HK-2 (cell line): ENCODE measurements at regions not wholly inside any gene's neighbourhood (a gene's known extent, or its start where the extent isn't known, plus 50 kb on each side); places are given as distances from the start of the nearest gene placed in this dataset.

ENCODE experiments used
- DNase-seq: peaks from one replicate; pipeline ENCODE4 v3.0.0-alpha.2; 2018; ENCODE audit not compliant: unreplicated experiment

DNA sequence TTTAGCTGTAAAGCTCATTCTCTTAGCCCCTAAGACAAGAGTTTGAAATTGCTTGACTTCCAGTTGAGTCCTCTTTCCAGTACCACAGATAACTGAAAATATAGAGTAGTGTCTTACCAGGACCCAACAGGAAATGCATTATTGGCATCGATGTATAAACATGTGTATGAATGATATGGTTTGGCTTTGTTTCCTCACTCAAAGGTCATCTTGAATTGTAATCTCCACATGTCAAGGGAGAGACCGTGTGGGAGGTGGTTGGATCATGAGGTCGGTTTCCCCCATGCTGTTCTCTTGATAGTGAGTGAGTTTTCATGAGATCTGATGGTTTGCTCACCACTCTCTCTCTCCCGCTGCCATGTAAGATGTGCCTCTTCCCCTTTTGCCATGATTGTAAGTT, 745.0 kb downstream of the TMEM182 start:
- no peak for DNase-seq

DNA sequence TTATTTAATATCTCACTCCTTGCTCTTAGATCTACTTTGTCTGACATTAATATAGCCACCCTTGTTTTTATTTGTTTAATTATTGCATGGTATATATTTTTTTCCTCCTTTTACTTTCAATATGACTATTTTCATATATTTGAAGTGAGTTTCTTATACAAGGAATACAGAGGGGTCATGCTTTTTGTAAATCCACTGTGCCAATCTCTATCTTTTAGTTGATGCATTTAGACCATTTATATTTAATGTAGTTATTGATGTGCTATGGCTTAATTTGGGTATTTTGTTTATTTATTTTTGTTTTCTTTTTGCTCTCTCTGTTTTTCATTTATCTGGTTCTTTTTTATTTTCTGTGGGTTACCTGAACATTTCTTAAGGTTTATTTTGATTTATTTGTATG, 750.6 kb downstream of the TMEM182 start:
- no peak for DNase-seq

DNA sequence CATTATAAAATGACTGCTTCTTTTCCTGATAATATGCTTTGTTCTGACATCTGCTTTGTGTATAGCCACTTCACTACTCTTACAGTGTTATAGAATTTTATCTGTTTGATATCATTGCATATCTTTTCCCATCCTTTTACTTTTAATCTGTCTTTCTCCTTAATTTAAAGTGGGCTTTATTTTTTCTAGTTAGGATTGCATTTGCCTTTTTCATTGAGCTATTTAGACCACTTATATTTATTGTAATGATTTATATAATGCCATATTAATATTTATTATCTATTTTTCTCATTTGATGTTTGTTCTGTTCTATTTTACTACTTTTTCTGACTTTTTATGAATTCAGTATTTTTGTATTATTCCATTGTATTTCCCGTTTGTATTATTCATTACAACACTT, 758.7 kb downstream of the TMEM182 start:
- no peak for DNase-seq

DNA sequence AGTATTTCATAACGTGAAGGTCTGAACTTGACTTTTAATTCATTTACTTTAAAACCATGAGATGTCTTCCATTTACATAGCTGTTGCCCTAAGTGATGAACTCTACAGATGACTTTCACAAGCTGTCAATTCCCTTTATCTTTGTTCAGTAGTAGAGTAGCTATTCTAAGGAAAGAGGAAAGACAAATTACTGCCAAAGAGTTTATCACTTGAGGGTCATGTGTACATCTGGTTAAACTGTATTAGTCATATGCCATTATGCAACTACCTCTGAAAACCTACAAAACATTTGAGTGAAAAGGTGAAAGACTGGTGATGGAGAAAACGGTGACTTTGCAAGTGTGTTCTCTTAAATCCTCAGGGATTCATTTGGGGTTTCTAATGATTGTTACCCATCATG, 763.9 kb downstream of the TMEM182 start:
- no peak for DNase-seq

DNA sequence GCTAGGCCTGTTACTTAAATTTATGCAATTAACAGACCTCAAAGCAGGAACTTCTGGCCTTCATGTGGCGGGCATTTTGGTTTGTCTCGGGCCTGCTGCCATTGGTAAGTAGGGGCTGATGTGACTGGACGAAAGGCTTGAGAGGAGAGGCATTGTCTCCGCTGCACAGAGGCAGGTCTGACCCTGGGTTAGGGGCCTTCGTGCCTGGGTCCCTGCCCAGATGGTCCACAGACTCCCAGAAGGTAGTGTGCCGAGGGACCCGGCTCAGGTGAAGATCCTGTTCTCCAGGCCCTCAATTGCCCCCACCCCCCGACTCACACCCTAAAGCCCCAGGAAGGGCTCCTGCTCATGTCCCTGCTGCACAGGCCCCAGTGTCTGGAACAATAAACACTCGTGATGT, 764.9 kb downstream of the TMEM182 start:
- DNase-seq: no peak

DNA sequence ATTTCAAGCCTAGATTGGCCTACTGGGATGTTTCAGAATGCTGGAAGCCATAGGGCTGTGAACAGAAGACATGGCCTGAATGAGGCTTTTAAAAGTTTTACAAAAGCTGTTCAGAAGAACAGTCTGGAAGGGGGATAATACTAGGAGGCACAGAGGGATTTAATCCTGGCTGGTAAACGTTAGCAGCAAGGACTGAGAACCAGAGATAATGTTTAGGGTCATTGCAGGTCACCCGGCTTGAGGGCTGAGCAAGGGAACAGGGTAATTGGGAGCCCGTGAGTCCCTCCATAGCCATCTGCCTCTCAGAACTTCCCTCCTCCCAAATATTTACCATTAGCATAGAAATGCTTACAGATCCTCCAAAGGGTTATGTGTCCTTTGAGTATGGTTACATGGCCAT, 765.4 kb downstream of the TMEM182 start:
- DNase-seq: no peak

DNA sequence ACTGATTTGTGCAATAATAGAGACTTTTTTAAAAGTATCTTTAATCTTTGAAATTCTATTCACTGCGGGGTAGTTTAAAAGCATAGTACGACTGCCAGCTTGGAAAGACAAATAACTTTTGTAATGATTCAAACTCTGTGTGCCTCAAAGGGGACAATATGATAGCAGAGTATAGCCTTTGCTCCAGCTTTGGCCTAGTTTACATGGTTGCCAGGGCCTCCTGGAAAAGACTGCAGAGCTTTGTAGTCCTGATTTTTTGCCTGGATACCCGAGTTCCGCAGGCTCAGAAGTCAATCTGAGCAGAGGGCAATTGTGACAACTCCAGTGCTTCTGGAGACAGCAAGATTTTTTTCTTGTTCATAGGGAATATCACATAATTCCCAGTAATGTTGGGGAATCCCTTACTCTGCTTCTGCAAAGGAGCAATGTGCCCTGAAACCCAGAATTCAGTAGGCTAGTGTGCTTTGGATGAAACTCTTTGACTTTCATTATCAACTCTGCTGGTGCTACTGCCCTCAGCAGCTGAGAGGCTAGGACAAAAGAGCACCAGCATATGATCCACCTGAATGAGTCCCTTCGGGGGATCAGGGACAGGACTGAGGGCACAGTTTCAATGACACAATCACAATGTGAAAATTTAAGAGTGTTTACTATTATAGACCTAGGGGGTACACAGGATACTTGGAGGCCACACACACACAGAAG, 768.1 kb downstream of the TMEM182 start:
- no peak for DNase-seq

DNA sequence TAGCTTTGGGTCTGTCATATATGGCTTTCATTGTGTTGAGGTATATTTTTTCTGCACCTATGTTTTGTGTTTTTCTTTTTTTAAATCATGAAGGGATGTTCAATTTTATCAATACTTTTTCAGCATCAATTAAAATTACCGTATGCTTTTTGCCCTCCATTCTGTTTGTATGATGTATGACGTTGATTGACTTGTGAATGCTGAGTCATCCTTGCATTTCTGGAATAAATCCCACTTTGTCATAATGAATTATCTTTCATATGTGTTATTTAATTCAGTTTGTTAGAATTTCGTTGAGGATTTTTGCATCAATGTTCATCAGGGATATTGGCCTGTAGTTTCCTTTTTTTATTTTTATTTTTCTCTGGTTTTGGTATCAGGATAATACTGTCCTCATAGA, 790.9 kb downstream of the TMEM182 start:
- DNase-seq: no peak

DNA sequence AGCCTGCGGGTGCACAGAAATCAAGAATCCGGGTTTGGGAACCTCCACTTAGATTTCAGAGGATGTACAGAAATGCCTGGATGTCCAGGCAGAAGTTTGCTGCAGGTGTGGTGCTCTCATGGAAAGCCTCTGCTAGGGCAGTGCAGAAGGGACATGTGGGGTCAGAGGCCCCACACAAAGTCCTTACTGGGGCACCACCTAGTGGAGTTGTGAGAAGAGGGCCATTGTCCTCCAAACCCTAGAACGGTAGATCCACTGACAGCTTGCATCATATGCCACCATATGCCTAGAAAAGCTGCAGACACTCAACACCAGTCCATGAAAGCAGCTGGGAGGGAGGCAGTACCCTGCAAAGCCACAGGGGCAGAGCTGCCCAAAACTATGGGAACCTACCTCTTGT, 833.0 kb downstream of the TMEM182 start:
- DNase-seq: no peak

DNA sequence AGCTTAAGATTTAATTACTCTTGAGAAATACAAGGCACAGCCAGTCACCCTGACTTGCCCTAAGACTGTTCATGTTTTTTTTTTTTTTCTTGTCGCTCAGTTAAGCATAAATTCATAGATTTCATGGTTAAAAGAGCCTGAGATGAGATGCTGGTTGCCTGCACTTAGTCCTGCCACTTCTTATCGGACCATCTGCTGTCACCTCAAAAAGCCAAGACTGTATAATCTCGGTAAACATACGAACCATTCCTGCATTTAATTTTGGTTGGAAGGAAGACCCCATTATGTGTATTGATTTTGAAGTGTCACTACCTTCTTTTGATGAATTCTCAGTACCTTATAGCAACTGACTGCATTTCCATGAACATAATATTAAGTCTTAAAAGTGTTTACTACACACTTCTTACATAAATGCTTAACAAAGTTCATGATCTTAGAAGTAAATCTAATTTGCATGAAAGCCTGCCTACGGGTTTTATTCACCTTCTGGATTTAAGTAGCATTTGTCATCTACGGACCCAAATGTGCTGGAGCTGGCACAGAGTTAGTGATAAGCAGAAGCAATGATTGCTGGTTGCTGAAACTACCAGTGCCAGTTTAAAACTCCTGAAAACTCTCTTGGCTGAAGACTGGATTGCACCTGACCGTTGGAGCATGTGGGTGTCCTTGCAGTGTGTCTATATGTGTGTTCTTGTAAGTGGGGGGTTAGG, 843.4 kb downstream of the TMEM182 start:
- DNase-seq: no peak

DNA sequence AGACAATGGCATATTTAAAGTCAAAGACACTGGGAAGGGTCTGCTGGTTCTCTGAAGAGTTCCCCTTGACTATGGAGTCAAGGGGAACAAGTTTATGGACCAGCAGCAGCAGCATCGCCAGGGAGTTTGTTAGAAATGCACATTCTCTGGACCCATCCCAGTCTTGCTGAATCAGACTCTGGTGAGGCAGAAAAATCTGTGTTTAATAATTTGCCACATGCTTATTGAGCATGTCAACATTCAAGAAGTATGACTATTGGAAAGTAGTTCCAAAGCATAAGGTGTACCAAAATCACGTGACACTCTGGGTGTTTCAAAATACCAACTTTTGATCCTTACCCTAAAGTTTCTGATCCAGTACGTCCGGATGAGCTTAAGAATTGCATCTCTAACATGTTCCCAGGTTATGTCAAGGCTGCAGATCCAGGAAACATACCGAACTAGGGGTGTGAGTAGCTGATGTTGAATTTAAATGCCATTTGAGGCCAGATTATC, 853.8 kb downstream of the TMEM182 start:
- DNase-seq: no peak

DNA sequence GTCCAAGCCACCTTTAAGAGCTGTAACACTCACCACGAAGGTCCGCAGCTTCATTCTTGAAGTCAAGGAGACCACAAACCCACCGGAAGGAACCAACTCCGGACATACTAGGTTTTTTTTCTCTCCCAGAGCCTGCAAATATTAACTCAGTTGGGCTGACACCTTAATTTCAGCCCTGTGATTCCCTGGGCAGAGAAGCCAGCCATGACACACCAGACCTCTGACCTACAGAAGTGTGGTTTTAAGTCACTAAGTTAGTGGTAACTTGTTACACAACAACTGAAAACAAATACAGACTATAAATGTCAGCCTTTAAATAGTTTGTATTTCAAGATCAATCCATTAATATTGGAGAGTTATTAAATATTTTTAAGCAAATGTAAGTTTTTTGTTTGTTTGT, 855.1 kb downstream of the TMEM182 start:
- DNase-seq: peak; percentile 18

DNA sequence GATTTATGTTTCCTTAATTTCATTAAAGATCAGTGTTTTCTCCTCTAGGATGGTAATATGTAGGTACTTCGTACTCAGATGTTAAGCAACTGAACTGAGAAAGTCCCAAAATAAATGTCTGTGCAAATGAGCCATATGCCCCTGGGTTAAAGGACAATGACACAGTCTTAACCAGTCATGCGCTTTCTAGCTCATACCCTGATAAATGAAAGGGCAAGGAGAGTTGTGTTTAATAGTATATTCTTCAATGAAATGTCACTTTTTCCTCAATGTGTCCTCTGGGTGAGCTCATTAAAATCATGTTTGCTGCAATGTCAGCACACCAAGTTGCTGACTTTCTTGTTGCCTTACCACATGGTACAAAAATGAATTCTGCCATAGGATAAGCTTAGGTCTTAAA, 856.3 kb downstream of the TMEM182 start:
- no peak for DNase-seq

DNA sequence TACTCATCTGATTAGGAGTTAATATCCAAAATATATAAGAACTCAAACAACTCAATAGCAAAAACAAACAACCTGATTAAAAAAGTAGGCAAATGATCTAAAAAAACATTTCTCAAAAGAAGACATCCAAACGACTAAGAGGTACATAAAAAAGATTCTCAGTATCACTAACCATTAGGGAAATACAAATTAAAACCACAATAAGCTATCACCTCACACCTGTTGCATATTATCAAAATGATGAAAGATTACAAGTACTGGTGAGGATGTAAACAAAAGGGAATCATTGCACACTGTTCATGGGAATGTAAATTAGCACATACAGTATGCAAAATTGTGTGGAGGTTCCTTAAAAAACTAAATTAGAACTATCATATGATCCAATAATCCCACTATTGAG, 865.5 kb downstream of the TMEM182 start:
- DNase-seq: no peak

DNA sequence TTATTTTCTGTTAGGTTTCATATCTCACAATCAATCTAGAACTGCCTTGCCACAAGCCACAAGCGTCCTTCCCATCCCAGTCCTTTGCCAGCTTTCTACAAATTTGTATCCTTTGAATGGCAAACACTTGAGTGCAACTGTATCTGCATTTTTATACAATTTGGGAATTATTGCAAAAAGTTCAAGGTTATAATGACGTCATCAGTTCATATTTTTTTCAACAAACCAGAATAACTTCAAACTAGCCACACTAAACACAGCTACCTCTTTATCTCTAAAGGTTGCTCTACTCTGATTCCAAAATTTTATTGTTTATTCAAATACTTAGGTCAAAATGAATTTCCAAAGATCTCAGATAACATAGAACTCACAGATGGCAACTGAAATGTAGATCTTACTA, 877.1 kb downstream of the TMEM182 start:
- no peak for DNase-seq

DNA sequence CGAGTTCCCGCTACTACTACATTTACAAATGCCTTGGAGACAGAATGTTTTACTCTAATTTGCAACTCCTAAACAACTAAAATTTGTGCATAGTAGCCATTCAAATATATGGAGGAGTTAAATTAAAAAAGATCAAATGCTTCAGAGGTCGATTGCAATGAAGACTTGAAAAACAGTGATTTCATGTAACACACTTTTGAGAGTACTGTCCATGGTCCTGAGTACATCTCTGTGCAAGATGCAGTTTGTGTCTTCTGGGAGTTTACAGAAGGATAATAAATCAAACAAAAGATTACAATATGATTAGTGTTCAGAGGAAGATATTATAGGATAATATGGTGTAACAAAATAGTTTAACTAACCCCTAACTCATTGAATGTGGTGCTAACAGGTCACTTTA, 894.7 kb downstream of the TMEM182 start:
- DNase-seq: no peak

DNA sequence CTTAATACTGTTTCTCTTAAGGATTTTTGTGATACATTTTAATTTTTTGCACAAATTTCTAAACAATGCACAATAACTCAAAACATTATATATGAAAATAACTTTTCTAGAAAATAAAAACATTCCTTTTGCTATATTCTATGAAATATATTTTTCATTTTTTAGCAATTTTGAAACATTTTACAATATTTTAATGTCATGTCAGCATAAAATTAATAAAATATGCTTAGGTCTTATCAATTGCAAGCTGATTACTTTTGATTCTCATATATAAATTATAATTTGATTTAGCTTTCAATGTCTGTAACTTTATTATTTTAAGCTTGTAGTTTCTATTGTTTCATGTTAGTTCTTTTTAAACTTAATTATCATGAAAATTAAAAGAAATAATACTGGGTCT, 898.7 kb downstream of the TMEM182 start:
- no peak for DNase-seq

DNA sequence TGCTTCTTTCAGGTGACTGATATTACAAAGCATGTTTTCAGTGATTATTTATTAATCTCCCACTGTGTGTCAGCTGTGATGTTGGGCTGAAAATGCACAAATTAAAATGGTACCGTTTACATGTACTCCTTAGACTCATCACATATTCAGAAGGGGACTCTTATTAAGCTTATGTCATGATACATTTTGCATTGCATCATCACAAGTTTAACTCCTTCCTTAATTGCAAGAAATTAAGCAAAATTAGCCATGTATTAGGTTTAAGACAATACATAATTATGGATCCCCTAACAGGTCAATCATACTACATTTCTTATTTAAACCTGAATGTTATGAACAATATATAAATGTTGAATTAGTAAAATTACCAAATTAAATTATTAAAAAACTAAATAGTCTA, 899.1 kb downstream of the TMEM182 start:
- no peak for DNase-seq

DNA sequence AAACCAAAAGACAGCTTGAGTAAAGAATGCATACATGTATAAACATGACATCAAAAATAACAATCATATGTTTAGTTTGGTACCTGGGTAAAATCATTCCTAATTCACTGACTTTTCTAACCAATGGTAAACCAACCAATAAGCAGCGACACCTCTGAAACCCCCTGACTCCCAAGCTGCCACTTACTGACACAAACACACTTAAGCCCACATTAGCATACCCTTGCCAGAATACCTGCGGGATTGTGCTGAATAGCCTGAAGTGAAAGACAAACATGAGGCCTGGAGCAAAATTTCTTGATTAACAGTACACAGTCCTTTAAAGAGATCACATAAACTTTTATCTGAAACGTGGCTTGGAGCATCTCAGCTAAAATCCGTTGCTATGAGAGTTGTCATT, 902.9 kb downstream of the TMEM182 start:
- no peak for DNase-seq

DNA sequence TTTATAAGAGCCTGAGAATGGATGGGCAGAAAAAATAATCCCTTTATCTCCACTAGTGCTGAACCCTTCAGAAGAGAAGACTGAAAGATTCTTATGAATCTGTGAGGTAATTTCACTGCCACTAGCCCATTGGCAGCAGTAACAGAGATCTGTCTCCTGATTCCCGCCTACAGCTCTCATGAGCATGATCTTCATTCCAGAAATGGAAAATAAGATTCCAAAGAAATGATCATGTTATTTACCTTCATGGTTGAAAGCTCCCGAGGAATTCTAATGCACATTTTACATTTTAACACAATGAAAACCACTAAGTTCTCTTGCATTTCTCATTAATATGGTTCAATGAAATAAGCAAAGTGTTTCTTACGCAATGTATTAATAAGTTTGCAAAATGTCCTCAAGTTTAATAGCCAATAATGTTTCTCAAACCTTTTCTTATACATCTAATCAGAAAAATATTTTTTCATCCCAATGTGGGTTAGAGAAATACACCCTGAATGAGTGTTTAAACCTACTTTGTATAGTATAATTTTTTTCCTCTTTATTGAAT, 905.6 kb downstream of the TMEM182 start:
- DNase-seq: peak; percentile 14

DNA sequence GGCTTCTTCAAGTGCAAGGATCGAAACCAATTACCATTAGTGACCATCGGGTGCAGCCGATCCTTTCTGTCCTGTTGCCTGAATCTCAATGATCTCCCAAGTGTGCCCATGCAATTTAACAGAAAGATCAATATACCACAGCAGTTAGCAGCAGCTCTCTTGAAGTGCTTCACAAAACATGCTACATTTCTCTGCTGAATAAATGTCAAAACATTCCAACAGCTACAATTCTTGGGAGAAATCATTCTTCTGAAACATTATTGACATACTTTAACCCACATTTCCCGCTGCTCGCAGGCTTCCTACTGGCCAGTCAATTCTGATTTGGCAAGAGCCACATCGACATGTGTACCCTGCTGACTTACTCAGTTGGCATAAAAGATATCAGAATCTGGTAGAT, 907.7 kb downstream of the TMEM182 start:
- DNase-seq: no peak
